MM.1S (cell line): ENCODE measurements at regions not wholly inside any gene's neighbourhood (a gene's known extent, or its start where the extent isn't known, plus 50 kb on each side); places are given as distances from the start of the nearest gene placed in this dataset.

Source experiments
- EZH2phosphoT487 ChIP-seq: fragments of 300-600 bp; sonication (generic); IDR thresholded peaks from 2 replicates; pipeline ENCODE4 v1.6.1; 2018; ENCODE audit warnings: antibody characterized with exemption, low read length
- TF ChIP-seq, protein P1 (sequence below): fragments of 300-600 bp; sonication (generic); IDR thresholded peaks from 2 replicates; pipeline ENCODE4 v1.5.1; 2016; ENCODE audit warnings: antibody characterized with exemption, low read length, mixed read lengths

DNA sequence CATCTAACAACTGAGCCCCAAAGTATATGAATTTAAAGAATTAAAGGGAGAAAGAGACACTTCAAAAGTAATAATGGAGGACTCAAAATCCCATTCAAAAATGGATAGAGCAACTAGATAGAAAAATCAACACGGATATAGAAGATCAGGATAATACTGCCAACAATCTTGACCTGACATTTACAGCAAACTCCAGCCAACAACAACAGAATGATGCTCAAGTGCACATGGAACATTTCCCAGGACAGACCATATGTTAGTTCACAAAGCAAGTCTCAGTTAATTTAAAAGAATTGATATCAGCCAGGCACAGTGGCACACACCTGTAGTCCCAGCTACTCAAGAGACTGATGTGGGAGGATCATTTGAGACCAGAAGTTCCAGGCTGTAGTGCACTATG, 72.0 kb upstream of the SMARCAD1 start:
- no peak for TF ChIP-seq EZH2phosphoT487
- TF ChIP-seq, protein P1, sequence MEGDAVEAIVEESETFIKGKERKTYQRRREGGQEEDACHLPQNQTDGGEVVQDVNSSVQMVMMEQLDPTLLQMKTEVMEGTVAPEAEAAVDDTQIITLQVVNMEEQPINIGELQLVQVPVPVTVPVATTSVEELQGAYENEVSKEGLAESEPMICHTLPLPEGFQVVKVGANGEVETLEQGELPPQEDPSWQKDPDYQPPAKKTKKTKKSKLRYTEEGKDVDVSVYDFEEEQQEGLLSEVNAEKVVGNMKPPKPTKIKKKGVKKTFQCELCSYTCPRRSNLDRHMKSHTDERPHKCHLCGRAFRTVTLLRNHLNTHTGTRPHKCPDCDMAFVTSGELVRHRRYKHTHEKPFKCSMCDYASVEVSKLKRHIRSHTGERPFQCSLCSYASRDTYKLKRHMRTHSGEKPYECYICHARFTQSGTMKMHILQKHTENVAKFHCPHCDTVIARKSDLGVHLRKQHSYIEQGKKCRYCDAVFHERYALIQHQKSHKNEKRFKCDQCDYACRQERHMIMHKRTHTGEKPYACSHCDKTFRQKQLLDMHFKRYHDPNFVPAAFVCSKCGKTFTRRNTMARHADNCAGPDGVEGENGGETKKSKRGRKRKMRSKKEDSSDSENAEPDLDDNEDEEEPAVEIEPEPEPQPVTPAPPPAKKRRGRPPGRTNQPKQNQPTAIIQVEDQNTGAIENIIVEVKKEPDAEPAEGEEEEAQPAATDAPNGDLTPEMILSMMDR, result no peak
